HG02938 (cell line): ENCODE measurements at regions not wholly inside any gene's neighbourhood (a gene's known extent, or its start where the extent isn't known, plus 50 kb on each side); places are given as distances from the start of the nearest gene placed in this dataset.

Source experiments
- ATAC-seq: cut with Tn5 transposase; IDR thresholded peaks from one replicate; pipeline ENCODE4 v1.9.1; 2021; ENCODE audit warnings: mild to moderate bottlenecking, moderate library complexity; ENCODE audit not compliant: unreplicated experiment

DNA sequence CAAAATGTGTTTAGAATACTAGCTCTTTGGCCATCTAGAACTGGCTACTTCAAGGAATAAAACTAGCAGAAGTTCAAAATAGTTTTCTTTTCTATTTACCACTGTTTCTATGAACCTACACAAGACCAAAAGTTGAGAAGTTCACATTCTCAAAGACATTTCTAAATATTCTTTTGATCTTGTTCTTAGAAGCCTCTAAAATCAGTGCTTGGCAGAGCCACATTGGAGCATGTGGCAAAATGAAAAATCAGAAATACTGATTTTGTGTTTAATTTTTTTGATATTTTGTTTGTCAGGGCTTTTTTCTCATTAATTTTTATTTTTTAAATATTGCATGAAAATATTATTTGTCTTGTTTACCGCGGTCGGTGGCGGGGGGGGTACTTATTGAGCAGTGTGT lies 853.8 kb upstream of the INTU start:
- no peak for ATAC-seq

DNA sequence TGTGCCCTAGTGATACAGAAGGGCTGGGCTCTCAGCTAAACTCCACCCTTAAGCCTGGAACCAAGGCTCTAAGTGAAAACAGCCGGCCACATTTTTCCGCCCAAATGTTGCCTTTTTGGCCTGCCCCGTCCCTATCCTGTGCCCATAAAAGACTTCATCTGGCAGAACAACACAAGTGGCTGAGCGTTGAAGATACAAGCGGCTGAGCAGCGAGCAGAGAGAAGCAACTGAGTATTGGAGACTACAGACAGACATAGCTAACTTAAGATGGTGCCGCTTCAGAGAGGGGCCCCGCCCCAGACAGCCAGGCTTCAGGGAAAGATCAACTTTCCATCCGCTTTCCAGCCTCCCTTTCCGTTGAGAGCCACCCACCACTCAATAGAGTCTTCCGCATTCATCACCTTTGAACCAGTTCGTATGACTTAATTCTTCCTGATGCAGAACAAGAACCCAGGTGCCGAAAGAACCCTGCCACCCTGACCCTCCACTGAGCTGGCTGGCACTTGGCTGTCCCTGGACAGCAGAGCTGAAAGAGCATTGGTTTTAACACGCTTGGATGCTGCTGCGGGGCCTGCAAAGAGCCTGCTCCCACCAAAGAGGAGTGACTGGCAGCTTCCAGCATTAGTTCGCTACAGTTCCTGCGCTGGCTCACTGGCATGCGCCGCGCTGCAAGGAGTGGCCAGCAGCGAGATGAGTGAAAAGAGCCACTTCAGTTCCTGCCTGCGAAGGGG lies 853.2 kb upstream of the INTU start:
- ATAC-seq = no peak

DNA sequence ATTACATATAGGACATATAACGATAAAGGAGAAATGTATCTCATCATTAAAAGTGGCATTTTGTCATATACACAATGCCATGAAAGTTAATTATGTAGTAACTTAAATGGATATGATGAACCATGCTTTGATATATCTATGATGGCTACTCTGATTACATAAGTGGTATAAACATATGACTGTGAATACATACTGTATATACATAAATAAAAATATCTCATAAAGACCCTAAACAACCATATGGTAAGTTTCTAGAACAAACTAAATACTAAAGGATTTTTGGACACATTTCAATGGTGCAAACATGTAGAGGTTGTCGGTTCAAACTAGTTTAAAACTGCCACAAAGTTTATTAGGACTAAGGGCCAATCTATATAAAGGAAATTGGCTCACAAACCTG lies 849.6 kb upstream of the INTU start:
- no peak for ATAC-seq

DNA sequence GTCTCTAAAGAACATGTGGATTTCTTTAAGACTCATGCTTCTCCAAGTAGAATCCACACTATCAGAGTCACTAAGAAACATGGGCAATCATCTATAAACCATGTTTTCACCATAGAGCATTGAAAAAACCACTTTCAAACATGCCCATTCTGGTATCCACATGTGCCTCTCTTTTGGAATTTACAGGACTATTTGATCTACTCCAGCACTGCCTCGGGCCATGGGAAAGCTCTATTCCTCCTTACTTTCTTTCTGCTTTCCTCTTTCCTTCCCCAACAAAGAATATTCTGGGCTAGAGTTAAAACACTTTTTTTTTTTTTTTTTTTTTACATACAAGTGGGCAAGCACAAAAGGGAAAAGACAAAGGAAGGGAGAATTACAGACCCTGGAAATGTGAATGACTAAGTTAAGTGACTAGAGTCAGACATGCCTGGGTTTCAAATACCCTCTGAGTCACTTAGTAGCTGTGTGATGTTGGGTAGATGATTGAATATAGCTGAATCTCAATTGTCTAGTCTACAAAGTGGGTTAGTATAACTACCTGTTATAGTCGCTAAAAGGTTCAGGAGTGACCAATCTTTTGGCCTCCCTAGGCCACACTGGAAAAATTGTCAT lies 847.7 kb upstream of the INTU start:
- ATAC-seq = no peak

DNA sequence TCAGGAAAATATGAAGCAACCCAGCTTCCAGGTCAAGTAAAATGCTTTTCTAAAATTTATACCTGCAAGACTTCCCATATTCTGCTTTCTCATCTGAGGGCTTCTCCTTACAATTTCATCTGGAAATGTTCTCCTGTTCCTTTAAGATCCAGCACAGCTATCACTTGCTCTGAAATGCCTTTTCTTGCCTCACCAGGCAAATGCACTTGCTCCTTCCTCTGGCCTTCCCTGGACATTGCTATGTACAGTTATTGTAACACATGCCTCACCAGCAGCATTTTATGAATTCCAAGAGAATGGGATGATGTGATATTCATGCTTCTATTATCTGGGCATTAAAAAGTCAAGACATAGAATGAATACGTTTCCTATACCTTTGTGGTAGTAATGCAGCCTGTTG lies 842.1 kb upstream of the INTU start:
- ATAC-seq = no peak

DNA sequence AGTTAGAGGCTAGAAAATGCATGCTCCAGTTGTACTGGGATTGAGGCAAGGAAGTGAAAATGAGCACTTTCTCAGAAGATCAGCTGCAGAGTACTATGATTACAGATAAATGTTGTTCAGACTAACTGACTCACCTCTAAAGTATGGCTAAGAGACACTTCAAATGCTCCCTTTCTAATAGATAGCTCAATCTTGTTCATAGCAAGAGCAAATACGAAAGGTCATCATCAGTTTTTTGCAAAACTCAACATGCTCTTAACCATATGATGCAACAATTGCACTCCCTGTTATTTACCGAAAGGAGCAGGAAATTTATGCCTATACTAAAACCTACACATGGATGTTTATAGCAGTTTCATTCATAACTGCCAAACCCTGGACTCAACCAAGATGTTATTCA lies 838.4 kb upstream of the INTU start:
- no peak for ATAC-seq

DNA sequence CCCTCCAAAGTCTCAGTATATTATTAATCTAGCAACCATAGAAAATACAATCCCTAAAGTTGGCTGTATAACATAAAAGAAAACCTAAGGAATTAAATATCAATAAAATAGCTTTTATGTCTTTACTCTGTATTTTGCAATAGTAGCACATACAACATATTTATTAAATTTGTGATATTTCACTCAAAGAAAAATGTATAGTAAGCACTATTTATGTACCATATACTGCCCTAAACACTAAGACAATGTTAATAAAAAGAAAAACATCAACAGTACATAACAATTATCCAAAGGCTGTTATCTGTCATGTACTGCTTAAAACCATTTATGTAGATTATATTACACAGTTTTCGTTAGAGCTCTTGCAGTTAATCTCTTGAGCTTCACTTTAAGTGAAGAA lies 834.5 kb upstream of the INTU start:
- no peak for ATAC-seq

DNA sequence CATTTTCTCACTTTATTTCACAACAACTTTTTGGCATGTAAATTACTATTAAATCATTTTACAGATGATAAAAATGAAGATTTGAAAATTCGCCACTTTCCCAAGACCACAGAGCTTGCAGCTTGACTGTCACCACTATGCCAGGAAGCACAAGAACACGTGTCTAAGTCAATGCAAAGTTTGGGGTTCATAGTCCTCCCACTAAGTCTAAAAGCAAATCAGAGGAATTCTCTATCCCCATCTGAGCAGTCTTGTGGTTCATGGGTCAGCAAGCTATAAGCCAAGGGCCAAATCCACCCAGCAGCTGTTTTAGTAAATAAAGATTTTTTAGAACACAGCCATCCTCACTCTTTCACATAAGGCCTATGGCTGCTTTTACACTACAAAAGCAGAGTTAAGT lies 833.3 kb upstream of the INTU start:
- no peak for ATAC-seq

DNA sequence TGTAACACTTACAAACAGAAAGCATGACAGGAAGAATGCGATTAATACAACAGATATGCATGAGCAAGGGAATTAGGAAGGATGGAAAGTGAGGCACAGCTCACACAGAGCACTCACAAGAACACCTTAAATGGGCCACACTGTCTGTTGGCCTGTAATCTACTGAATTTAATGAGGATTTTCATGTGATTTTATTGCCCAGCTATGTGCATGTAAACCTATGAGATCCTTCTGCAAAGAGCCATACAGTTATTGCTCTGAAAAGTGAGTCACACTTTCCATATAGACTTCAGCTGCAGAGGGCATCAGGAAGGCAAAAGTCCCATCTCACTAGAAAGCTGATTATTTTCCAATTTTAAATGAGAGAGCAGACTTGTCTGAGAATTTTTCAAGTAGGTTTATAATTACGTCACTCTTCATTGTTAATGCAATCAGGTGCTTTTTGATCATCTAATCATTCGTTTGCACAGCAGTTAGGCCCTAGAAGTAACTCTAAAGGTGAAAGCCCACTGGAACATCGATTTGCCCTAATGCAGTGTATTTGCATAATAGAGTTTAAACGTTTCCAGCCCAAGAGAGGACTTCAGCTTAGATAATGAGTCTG lies 832.7 kb upstream of the INTU start:
- no peak for ATAC-seq

DNA sequence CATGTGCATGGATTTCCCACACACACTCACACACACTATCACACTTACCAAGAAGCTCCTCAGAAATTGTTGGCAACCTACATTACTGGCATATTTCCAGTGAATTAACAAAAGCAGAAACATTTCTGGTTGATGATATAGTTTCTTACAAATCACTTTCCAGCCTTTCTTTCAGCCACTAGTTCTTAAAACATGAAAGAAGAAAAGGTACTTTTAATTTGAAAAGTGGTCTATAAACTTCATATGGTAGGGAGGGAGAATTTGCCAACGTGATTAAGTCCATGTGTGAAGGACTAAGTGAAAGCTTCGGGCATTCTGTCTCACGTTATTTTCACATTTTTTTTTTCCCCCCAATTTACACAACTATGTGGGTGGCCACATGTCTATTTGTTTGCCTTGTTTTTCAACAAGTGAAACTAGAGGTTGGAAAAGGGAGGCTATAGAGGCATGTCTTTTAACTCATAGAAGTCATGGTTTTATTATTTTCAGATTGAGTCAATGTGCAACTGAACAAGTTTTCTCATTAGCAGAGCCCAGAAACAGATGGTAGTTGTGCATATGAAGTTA lies 832.1 kb upstream of the INTU start:
- ATAC-seq = no peak

DNA sequence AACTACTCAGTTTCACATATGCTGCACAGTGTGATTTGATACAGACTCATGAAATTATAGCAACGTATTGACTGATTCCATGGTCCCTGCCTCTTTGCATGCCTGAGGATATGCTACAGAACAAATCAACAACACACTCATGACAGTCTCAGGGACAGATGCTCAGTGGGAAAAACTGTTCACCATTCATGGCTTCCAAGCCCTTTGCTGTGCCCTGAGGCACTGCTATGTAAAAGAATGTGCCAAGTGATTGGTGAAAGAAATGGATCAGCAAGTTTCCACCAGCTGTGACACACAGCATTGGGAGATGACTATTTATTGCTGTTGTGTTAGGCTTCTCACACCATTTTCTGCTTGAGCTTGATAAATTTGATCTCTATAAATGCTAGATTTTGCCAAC lies 825.6 kb upstream of the INTU start:
- no peak for ATAC-seq

DNA sequence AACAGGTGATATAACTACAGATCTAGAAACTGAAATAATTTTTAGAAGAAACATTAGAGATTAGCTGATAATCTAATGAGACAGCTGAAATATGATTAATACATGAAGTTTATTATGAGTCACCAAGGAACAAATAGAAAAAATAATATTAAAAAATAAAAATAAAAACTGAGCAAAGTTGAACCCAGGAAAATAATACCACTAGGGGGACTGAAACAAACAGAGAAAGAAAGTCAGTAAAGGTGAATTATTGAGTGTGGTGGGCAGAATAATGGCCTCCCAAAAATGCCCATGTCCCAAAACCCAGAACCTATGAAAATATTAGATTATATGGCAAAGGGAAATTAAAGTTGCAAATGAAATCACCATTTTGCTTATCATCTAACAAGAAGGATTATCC lies 820.7 kb upstream of the INTU start:
- ATAC-seq = no peak

DNA sequence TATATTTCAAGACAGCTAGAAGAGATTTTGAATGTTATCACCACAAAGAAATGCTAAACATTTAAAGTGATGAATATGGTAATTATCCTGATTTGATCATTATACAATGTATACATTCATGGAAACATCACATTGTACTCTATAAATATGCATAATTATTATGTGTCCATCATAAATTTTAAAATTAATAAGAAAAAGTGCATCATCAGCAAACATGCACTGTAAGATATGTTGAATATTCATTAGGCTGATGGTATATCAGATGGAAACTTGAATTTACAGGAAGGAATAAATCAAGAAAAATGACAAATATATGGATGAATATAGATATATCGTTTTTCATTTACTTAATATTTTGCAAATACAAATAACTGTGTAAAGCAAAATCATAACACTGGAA lies 812.1 kb upstream of the INTU start:
- ATAC-seq = no peak

DNA sequence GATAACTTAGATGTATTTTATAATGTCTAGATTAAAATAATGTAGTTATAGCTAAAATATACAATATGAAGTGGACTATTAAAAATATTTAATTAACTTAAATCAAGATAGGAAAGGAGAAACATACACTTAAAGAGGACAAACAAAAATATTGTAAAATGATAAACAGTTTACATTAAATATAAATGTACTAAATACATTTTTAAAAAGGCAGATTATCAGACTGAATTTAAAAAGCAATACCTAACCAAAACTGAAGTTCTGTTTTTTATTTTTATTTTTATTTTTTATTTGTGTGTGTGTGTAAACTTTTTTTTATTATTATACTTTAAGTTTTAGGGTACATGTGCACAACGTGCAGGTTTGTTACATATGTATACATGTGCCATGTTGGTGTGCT lies 811.6 kb upstream of the INTU start:
- ATAC-seq = no peak

DNA sequence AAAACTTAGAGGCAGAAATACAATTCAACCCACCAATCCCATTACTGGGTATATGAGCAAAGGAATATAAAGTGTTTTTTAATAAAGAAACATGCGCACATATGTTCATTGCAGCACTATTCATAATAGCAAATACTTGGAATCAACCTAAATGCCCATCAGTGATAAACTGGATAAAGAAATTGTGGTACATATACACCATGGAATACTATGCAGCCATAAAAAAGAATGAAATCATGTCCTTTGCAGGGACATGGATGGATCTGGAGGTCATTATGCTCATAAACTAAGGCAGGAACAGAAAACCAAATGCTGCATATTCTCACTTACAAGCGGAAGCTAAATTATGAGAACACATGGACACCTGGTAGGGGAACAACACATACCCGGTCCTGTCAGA lies 807.7 kb upstream of the INTU start:
- no peak for ATAC-seq

DNA sequence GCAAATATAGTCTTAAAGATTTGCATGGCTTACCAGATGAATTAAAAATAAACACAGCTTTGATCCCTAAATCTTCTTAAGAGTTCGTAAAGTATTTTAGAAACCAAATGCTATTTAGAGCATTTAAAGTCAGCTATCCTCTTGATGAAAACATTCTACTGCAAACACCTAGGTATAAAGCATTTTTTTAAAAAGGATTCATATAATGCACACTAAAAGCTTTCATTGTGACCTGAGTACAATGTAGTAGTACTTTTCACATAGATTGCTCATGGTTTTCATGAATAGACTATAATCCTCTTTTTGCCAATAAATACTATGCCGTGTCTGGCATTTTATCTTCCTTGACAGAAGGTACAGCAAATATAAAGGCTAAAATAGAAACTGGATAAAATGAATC lies 805.1 kb upstream of the INTU start:
- no peak for ATAC-seq

DNA sequence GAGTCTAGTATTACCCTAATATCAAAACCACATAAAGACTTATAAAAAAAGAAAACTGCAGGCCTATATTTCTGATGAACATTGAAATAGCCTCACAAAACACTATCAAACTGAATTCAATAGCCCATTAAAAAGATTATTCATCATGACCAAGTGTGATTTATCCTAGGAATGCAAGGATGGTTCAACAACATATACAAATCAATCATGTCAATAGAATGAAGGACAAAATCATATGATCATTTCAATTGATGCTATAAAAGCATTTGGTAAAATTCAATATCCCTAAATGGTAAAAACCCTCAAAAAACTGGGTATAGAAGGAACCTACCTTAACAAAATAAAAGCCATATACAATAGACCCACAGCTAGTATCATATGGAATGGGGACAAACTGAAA lies 797.9 kb upstream of the INTU start:
- no peak for ATAC-seq

DNA sequence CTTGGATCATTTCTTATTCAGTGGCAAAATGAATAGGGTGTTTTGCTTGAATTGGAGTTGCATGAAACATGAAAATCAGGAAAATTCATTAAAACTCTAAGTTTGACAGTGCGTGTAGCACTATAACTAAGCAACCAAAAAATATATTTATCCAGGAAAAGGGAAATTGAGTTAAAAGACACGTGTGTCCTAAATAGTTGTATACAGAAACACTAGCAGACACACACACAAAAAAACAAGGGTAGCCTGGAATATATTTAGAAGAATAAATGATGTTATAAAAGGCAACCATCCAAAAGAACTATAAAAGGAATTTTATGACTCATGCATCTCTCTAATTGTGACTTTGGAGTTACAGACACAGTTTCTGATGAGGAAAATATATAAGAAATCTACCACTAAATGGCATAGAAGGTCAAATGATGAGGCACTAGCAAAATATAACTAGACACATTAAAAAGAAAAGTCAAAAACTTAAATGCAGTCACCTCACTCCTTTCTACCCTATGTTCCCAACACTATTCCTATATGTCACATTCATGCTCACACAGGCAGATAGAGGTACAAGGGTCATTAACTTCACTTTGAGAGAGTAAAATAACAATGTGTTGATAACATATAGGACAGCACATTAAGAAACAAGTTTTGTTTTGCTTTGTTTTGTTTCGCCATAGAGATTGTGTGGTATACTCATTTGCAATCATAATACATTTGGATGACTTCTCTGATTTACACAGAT lies 793.6 kb upstream of the INTU start:
- no peak for ATAC-seq

DNA sequence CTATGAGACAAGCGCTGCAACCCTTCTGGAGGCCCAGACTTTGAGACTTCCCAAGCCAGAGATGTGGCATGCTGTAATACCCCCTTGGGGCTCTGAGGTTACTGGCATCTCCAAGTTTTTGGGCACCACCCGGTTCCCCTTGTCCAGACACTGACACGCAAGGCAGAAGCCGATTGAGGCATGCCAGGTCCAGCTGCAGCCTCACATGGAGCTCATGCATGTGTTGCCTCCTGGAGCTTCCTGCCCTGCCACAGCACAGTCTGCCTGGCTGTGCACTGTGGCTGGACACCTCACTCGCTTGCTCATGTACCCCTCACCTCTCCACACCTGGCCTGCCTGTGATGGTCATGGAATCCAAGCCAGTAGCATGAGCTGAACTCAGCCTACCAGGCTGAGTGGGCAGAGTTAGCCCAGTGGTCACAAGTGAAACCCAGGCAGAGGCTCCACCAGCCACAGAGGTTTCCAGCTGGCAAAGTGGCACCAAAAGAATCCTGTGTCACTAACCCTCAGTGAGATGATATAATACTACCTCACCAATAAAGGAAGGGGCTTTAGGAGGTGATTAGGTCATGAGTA lies 789.2 kb upstream of the INTU start:
- ATAC-seq = no peak

DNA sequence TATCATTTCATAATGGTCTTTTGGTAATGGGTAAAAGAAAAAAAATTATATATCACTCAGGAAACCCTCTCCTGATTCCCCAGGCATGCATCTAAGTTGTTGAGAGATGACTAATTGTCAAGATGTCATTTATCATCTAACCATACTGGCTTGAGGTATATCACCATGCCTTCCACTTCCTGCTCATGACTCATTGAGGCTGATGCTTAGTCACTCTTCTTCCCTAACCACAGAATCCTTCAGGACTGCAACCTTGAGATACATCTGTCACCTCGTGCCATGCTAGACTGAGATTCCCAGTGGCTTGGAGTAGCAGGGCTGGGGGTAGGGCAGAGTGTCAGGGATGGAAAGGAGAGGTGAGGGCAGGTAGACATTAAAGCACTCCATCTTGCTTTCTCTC lies 782.5 kb upstream of the INTU start:
- ATAC-seq = no peak

DNA sequence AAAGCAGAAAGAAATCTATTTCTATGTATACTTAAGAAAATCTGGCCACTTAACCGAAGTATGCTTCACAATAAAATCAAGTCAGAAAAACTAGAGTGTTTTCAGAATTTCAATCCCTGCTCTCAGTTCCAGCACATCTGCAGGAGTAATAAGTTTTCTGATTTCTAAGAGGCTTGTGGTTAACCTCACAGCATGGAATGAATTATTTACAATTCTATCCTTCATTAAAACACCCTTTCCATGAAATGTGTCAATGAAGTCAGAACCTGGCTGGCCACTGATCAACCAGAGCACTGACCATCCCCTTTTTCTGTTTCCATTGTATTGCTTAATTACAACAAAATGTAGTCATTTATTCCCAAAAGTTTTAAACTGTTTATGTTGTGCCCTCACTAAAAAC lies 781.4 kb upstream of the INTU start:
- ATAC-seq = no peak
